HCT116 (cell line): ENCODE measurements at regions not wholly inside any gene's neighbourhood (a gene's known extent, or its start where the extent isn't known, plus 50 kb on each side); places are given as distances from the start of the nearest gene placed in this dataset.

Experiments used
- ATAC-seq: fragments of 200-7000 bp; cut with Tn5 transposase; 2 replicates; pipeline ENCODE4 v1.9.1; 2020; ENCODE audit warnings: mild to moderate bottlenecking, moderate library complexity
- BruUV-seq: library from RNA; stranded (reverse); fragments of 400-500 nt; replicated peaks from 2 replicates; lab custom pipeline; 2021; lab: Mats Ljungman, UMichigan
- CTCF ChIA-PET: fragments of 300-600 bp; sonication (Branson Sonifier 250); formaldehyde crosslinking; loops from one replicate; lab custom pipeline; 2021; ENCODE audit warnings: antibody characterized with exemption; lab: Charles Lee
- POLR2A ChIA-PET: fragments of 300-600, 350-600 bp; sonication (Branson Sonifier 250); formaldehyde crosslinking; loops from one replicate; lab custom pipeline; 2021; ENCODE audit warnings: antibody characterized with exemption; lab: Charles Lee
- RAD21 ChIA-PET, 2 experiments: fragments of 300-600 bp; sonication (Branson Sonifier 250); formaldehyde crosslinking; loops; one replicate each; lab custom pipeline; 2023; ENCODE audit warnings: low total read pairs in 2 of 2; ENCODE audit not compliant: uncharacterized antibody in 2 of 2, unreplicated experiment in 2 of 2, low non-redundant PET in 1 of 2; lab: Charles Lee
- DNase-seq: peaks from one replicate; pipeline ENCODE4 v3.0.0-alpha.2; 2010; ENCODE audit warnings: low read depth, low spot score
- H2AFZ ChIP-seq: fragments of 200-600 bp; shearing (Covaris generic), sonication (generic); 2 replicates; pipeline ENCODE4 v1.6.1; 2017; ENCODE audit warnings: low read depth, mixed run types, mixed read lengths, antibody characterized with exemption, low read length; ENCODE audit not compliant: poor library complexity, severe bottlenecking
- H3K27ac ChIP-seq: 2 replicates; pipeline ENCODE4 v1.5.1; 2012; ENCODE audit warnings: low read depth, low read length
- H3K27me3 ChIP-seq: fragments of 200-600 bp; sonication (generic); 2 replicates; pipeline ENCODE4 v1.6.1; 2016; ENCODE audit warnings: mixed run types, low read length, mixed read lengths; ENCODE audit not compliant: insufficient read depth
- H3K36me3 ChIP-seq, 2 experiments: fragments of 200-500 bp in 1 of 2; fragments of 200-600 bp in 1 of 2; sonication (Bioruptor generic) in 1 of 2; sonication (generic) in 1 of 2; 2 replicates each; pipeline versions ENCODE4 v1.5.1 to v1.6.1; 2014 to 2016; ENCODE audit warnings: low read length in 2 of 2, inconsistent platforms in 1 of 2, mixed read lengths in 1 of 2, mixed run types in 1 of 2; ENCODE audit not compliant: insufficient read depth in 2 of 2, control insufficient read depth in 1 of 2
- H3K4me1 ChIP-seq, 2 experiments: fragments of 200-600 bp in 1 of 2; sonication (generic) in 1 of 2; 2 replicates each; pipeline versions ENCODE4 v1.5.1 to v1.6.1; 2012 to 2017; ENCODE audit warnings: low read length in 2 of 2, inconsistent platforms in 1 of 2, mild to moderate bottlenecking in 1 of 2, mixed read lengths in 1 of 2, mixed run types in 1 of 2, moderate library complexity in 1 of 2; ENCODE audit not compliant: insufficient read depth in 2 of 2, control insufficient read depth in 1 of 2
- H3K4me2 ChIP-seq: fragments of 200-600 bp; sonication (generic); 2 replicates; pipeline ENCODE4 v1.6.1; 2017; ENCODE audit warnings: mixed run types, low read length, mixed read lengths
- H3K4me3 ChIP-seq, 2 experiments: fragments of 200-600 bp in 1 of 2; sonication (generic) in 1 of 2; replicated peaks in 1 of 2; 2 replicates each; pipeline ENCODE4 v1.5.1; 2011 to 2016; ENCODE audit warnings: low read length in 2 of 2, control low read depth in 1 of 2, low read depth in 1 of 2, mild to moderate bottlenecking in 1 of 2, mixed read lengths in 1 of 2, mixed run types in 1 of 2
- H3K79me2 ChIP-seq: fragments of 200-600 bp; sonication (generic); 2 replicates; pipeline ENCODE4 v1.6.1; 2017; ENCODE audit warnings: mild to moderate bottlenecking, mixed run types, low read length, moderate library complexity, mixed read lengths; ENCODE audit not compliant: insufficient read depth
- H3K9ac ChIP-seq: fragments of 200-600 bp; sonication (generic); 2 replicates; pipeline ENCODE4 v1.6.1; 2016; ENCODE audit warnings: low read length, mixed read lengths
- H3K9me2 ChIP-seq: fragments of 200-600 bp; sonication (generic), shearing (Covaris generic); 2 replicates; pipeline ENCODE4 v1.6.1; 2017; ENCODE audit warnings: mixed run types, mild to moderate bottlenecking, moderate library complexity; ENCODE audit not compliant: insufficient read depth
- H3K9me3 ChIP-seq, 2 experiments: fragments of 200-500 bp in 1 of 2; fragments of 200-600 bp in 1 of 2; sonication (Bioruptor generic) in 1 of 2; sonication (generic) in 1 of 2; 2 replicates each; pipeline ENCODE4 v1.6.1; 2014 to 2017; ENCODE audit warnings: low read length in 2 of 2, mixed read lengths in 2 of 2, inconsistent platforms in 1 of 2, low read depth in 1 of 2, mild to moderate bottlenecking in 1 of 2, mixed run types in 1 of 2, moderate library complexity in 1 of 2; ENCODE audit not compliant: control insufficient read depth in 1 of 2, insufficient read depth in 1 of 2
- H4K20me1 ChIP-seq: fragments of 200-600 bp; sonication (generic), shearing (Covaris generic); 2 replicates; pipeline ENCODE4 v1.6.1; 2017; ENCODE audit warnings: mixed run types, mild to moderate bottlenecking, moderate library complexity; ENCODE audit not compliant: insufficient read depth
- CBX3 ChIP-seq: IDR thresholded peaks from 2 replicates; pipeline ENCODE4 v1.6.1; 2012; ENCODE audit warnings: low read depth
- CEBPB ChIP-seq: IDR thresholded peaks from 2 replicates; pipeline ENCODE4 v1.6.1; 2012; ENCODE audit warnings: low read depth
- JUND ChIP-seq: IDR thresholded peaks from 2 replicates; pipeline ENCODE4 v1.6.1; 2012
- SP1 ChIP-seq: IDR thresholded peaks from 2 replicates; pipeline ENCODE4 v1.6.1; 2012; ENCODE audit warnings: low read depth
- intact Hi-C: fragments of 100-400 bp; cut with micrococcal nuclease; formaldehyde crosslinking; loops from 2 replicates; pipeline ENCODE4 v1.10.0; 2022
- TF ChIP-seq, protein P1 (sequence below), 3 experiments: fragments of 200-600 bp in 1 of 3; sonication (generic) in 1 of 3; IDR thresholded peaks in 2 of 3; conservative IDR thresholded peaks in 1 of 3; 2 replicates each; pipeline ENCODE4 v1.5.1; 2012 to 2017; ENCODE audit warnings: low read depth in 2 of 3, low read length in 2 of 3, antibody characterized with exemption in 1 of 3, borderline replicate concordance in 1 of 3, control low read depth in 1 of 3, mild to moderate bottlenecking in 1 of 3, mixed read lengths in 1 of 3, mixed run types in 1 of 3, moderate library complexity in 1 of 3; ENCODE audit not compliant: insufficient read depth in 1 of 3

DNA sequence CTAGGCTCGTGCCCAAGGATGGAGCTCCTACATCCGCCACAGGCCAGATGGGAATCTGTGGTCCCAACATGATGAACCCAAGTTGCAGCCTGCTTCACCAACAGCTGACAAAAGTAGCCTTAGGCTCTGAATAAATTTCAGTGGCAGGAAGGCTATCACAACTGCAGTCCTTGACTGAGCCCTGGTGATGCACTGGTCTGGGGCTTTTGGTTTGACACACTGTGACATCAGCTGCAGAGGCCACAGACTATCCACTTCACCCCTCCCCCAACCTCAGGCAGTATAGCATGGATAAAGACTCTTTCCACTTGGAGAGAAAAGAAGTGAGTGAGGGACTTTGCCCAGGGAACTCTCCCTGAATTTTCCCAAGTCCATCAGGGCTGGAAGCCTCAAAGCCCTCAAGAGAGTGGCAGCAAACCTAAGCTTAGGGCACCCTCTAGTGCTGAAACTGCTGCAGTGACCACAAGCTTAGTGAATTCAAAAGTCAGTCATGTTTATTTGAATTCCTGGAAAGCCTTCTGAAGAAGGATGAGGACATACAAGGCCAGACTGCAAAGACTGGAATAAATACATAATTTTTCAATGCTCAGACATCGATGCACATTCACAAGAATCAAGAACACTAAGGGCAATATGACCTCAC is 135.0 kb upstream of the TENT5D start (continued):
- TF ChIP-seq, protein P1, sequence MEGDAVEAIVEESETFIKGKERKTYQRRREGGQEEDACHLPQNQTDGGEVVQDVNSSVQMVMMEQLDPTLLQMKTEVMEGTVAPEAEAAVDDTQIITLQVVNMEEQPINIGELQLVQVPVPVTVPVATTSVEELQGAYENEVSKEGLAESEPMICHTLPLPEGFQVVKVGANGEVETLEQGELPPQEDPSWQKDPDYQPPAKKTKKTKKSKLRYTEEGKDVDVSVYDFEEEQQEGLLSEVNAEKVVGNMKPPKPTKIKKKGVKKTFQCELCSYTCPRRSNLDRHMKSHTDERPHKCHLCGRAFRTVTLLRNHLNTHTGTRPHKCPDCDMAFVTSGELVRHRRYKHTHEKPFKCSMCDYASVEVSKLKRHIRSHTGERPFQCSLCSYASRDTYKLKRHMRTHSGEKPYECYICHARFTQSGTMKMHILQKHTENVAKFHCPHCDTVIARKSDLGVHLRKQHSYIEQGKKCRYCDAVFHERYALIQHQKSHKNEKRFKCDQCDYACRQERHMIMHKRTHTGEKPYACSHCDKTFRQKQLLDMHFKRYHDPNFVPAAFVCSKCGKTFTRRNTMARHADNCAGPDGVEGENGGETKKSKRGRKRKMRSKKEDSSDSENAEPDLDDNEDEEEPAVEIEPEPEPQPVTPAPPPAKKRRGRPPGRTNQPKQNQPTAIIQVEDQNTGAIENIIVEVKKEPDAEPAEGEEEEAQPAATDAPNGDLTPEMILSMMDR (IDR thresholded peaks at IDR 0.05 in 2 of 3, conservative IDR thresholded peaks at IDR 0.05 in 1 of 3; ENCODE audit: borderline replicate concordance in 1 of 3, insufficient read depth in 1 of 3, low read depth in 2 of 3, low read length in 2 of 3): peak in 2 of 3 experiments; percentile 17 to 30; a peak in 1 of 6 replicates
- TF ChIP-seq SP1: no peak

DNA sequence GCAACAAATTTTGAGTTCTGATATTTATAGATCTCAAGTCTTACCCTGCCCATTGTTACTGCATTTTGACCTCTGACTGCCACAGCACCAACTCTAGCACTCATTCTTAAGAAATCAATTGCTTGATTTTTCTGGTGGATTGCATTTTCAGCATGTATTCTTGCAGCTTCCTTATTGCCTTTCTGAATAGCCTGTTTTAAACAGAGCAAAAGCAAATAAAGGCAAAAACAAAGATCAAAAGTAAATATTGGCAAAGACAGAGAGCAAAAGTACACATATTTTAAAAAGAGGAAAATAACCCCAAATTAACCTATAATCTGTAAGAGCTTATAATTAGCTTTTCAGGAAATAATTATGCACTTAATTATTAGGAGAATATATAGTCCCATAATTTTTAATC is 129.4 kb upstream of the TENT5D start:
- no peak for DNase-seq
- no peak overlapping the region for H3K27ac ChIP-seq
- intact Hi-C loops: no loop called here
- H3K4me1 ChIP-seq: no peaks in the 10 kb centered on the region
- ChIA-PET POLR2A (no interaction called here), RAD21 (no interaction called here), CTCF (no interaction called here)
- H4K20me1 ChIP-seq: no peaks in the 10 kb centered on the region
- no peaks in the 10 kb centered on the region for H3K36me3 ChIP-seq
- BruUV-seq: no TSS peak
- H2AFZ ChIP-seq: no peak overlapping the region
- no peak for TF ChIP-seq CBX3
- H3K4me3 ChIP-seq: no peak overlapping the region
- H3K9me2 ChIP-seq: no peaks in the 10 kb centered on the region
- no peak overlapping the region for H3K9ac ChIP-seq
- no peaks in the 10 kb centered on the region for H3K27me3 ChIP-seq
- H3K9me3 ChIP-seq: no peaks in the 10 kb centered on the region
- H3K79me2 ChIP-seq: no peaks in the 10 kb centered on the region
- no peak overlapping the region for H3K4me2 ChIP-seq
- ATAC-seq: no peak

DNA sequence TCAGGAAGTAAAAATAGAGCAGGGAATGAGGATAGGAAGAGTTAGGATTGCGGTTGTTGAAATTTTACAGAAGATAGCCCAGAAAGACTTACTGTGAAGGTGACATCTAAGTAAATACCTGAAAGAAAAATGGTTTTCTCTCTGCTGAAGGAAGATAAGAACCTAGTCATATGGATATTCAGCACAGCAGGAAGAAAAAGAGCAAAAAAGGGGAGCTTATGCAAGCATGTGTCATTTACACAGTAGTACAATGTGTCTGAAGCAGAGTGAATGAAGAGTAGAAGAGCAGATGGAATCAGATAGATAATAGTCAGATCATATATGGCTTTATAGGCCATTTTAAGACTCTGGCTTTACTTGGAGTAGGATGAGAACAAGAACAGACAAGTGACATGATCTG is 126.9 kb upstream of the TENT5D start:
- intact Hi-C loops: no loop called here
- CTCF ChIA-PET: no interaction called here
- Histone ChIP-seq H3K4me3 (no peak overlapping the region), H3K9me3 (no peaks in the 10 kb centered on the region), H3K36me3 (no peaks in the 10 kb centered on the region), H4K20me1 (no peaks in the 10 kb centered on the region), H3K27me3 (no peaks in the 10 kb centered on the region), H3K79me2 (no peaks in the 10 kb centered on the region), H3K4me1 (no peaks in the 10 kb centered on the region), H3K9me2 (no peaks in the 10 kb centered on the region), H3K27ac (no peak overlapping the region), H3K9ac (no peak overlapping the region), H3K4me2 (no peak overlapping the region), H2AFZ (no peak overlapping the region)
- TF ChIP-seq CEBPB: no peak
- no peak for TF ChIP-seq CBX3
- TF ChIP-seq JUND: no peak
- ATAC-seq (no peak), DNase-seq (no peak)
- no TSS peak for BruUV-seq
- POLR2A ChIA-PET: no interaction called here
- RAD21 ChIA-PET: no interaction called here
